DND-41 (cell line): ENCODE measurements at regions not wholly inside any gene's neighbourhood (a gene's known extent, or its start where the extent isn't known, plus 50 kb on each side); places are given as distances from the start of the nearest gene placed in this dataset.

ENCODE experiments used
- ATAC-seq: fragments of 200-7000 bp; cut with Tn5 transposase; 3 replicates; pipeline ENCODE4 v1.9.1; 2021; ENCODE audit warnings: low read depth; ENCODE audit not compliant: insufficient read depth
- DNase-seq: peaks from one replicate; pipeline ENCODE4 v3.0.0-alpha.2; 2020
- H2AFZ ChIP-seq: 2 replicates; pipeline ENCODE4 v1.6.0; 2012; ENCODE audit warnings: low read depth, low read length
- H3K27ac ChIP-seq: 2 replicates; pipeline ENCODE4 v1.5.1; 2012; ENCODE audit warnings: low read length, inconsistent platforms
- H3K27me3 ChIP-seq: fragments of 200-600 bp; sonication (generic); 2 replicates; pipeline ENCODE4 v1.6.0; 2012; ENCODE audit warnings: low read length, mild to moderate bottlenecking, inconsistent platforms; ENCODE audit not compliant: insufficient read depth, poor library complexity
- H3K36me3 ChIP-seq: 2 replicates; pipeline ENCODE4 v1.5.1; 2012; ENCODE audit warnings: low read length, inconsistent platforms; ENCODE audit not compliant: insufficient read depth
- H3K4me1 ChIP-seq: 2 replicates; pipeline ENCODE4 v1.5.1; 2012; ENCODE audit warnings: mild to moderate bottlenecking, low read length; ENCODE audit not compliant: insufficient read depth
- H3K4me2 ChIP-seq: 2 replicates; pipeline ENCODE4 v1.6.0; 2012; ENCODE audit warnings: mild to moderate bottlenecking, moderate library complexity, low read length, inconsistent platforms; ENCODE audit not compliant: insufficient read depth
- H3K4me3 ChIP-seq, 2 experiments: fragments of 200-600 bp in 1 of 2; shearing (Covaris generic) in 1 of 2; 2 replicates each; pipeline ENCODE4 v1.5.1; 2012 to 2016; ENCODE audit warnings: inconsistent platforms in 2 of 2, low read length in 2 of 2, mild to moderate bottlenecking in 2 of 2, low read depth in 1 of 2, moderate library complexity in 1 of 2
- H3K79me2 ChIP-seq: 2 replicates; pipeline ENCODE4 v1.6.0; 2012; ENCODE audit warnings: low read length, inconsistent platforms; ENCODE audit not compliant: insufficient read depth
- H3K9ac ChIP-seq: 2 replicates; pipeline ENCODE4 v1.6.0; 2012; ENCODE audit warnings: low read depth, mild to moderate bottlenecking, inconsistent platforms, low read length, moderate library complexity
- H3K9me3 ChIP-seq: 2 replicates; pipeline ENCODE4 v1.5.1; 2012; ENCODE audit warnings: low read length, moderate library complexity, mild to moderate bottlenecking, inconsistent platforms; ENCODE audit not compliant: insufficient read depth, severe bottlenecking
- H4K20me1 ChIP-seq: 2 replicates; pipeline ENCODE4 v1.6.0; 2012; ENCODE audit warnings: low read length; ENCODE audit not compliant: insufficient read depth
- EZH2 ChIP-seq: IDR thresholded peaks from 3 replicates; pipeline ENCODE4 v1.6.1; 2012; ENCODE audit warnings: borderline replicate concordance, low read depth, mild to moderate bottlenecking, moderate library complexity, low read length, inconsistent platforms; ENCODE audit not compliant: severe bottlenecking
- TF ChIP-seq, protein P1 (sequence below): IDR thresholded peaks from 2 replicates; pipeline ENCODE4 v1.5.1; 2012; ENCODE audit warnings: borderline replicate concordance, low read length, moderate library complexity, mild to moderate bottlenecking; ENCODE audit not compliant: poor library complexity, severe bottlenecking; ENCODE audit errors: extremely low read depth

- TF ChIP-seq EZH2 = no peak
- TF ChIP-seq, protein P1, sequence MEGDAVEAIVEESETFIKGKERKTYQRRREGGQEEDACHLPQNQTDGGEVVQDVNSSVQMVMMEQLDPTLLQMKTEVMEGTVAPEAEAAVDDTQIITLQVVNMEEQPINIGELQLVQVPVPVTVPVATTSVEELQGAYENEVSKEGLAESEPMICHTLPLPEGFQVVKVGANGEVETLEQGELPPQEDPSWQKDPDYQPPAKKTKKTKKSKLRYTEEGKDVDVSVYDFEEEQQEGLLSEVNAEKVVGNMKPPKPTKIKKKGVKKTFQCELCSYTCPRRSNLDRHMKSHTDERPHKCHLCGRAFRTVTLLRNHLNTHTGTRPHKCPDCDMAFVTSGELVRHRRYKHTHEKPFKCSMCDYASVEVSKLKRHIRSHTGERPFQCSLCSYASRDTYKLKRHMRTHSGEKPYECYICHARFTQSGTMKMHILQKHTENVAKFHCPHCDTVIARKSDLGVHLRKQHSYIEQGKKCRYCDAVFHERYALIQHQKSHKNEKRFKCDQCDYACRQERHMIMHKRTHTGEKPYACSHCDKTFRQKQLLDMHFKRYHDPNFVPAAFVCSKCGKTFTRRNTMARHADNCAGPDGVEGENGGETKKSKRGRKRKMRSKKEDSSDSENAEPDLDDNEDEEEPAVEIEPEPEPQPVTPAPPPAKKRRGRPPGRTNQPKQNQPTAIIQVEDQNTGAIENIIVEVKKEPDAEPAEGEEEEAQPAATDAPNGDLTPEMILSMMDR = no peak
- no peak overlapping the region for H3K27ac ChIP-seq
- H3K4me1 ChIP-seq = peaks cover 2% of the 10 kb centered on the region
- H3K9me3 ChIP-seq = no peaks in the 10 kb centered on the region
- H3K4me3 ChIP-seq = no peak overlapping the region
- H4K20me1 ChIP-seq = no peaks in the 10 kb centered on the region
- H3K36me3 ChIP-seq = no peaks in the 10 kb centered on the region
- H3K4me2 ChIP-seq = no peak overlapping the region
- no peak overlapping the region for H3K9ac ChIP-seq
- DNase-seq = no peak
- no peaks in the 10 kb centered on the region for H3K27me3 ChIP-seq
- H3K79me2 ChIP-seq = no peaks in the 10 kb centered on the region
- H2AFZ ChIP-seq = no peak overlapping the region
- no peak for ATAC-seq
These were observed 228.9 kb downstream of the TOMM20 start for GRCh38 chr1:234899730-234900072.

GRCh38 chr1:234899041-234899729, 229.5 kb downstream of the TOMM20 start:
- H3K9ac ChIP-seq = no peak overlapping the region
- DNase-seq (no peak), ATAC-seq (no peak)
- no peaks in the 10 kb centered on the region for H3K79me2 ChIP-seq
- no peak overlapping the region for H3K4me2 ChIP-seq
- no peaks in the 10 kb centered on the region for H3K27me3 ChIP-seq
- no peak overlapping the region for H3K4me3 ChIP-seq
- H2AFZ ChIP-seq = no peak overlapping the region
- TF ChIP-seq, protein P1 = no peak
- TF ChIP-seq EZH2 = no peak
- H3K27ac ChIP-seq = no peak overlapping the region
- H3K36me3 ChIP-seq = no peaks in the 10 kb centered on the region
- H3K4me1 ChIP-seq = peaks cover 8% of the 10 kb centered on the region
- no peaks in the 10 kb centered on the region for H4K20me1 ChIP-seq
- no peaks in the 10 kb centered on the region for H3K9me3 ChIP-seq

DNA sequence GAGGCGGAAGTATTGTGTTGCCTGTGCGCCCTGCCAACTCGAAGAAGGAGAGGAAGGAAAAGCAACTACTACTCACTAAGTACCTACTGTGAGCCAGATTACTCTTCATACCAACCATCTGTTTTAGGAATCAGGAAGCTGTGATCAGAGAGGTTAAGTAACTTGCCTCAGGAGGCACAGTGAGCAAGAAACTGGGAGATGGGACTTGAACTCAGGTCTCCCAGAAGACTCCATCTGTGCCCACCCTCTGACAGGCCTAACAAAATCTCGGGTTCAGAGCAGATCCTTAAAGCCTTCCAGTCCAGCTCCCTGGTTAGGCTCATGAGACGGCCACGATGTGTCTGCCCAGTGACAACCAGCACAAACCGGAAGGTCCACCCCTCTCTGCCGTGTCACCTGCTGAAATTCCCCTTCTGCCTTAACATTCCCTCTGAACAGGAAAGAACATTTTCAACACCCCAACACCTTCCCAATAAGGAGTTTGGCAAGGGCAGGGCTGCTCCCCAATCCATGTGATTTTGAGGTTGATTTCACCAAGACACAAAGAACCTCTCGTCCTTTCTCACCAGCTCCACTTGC, 230.1 kb downstream of the TOMM20 start:
- Histone ChIP-seq H3K9me3 (no peaks in the 10 kb centered on the region), H3K4me3 (no peak overlapping the region), H3K4me1 (peaks cover 14% of the 10 kb centered on the region), H3K4me2 (no peak overlapping the region), H3K27ac (no peak overlapping the region), H3K9ac (no peak overlapping the region), H4K20me1 (no peaks in the 10 kb centered on the region), H3K36me3 (no peaks in the 10 kb centered on the region), H2AFZ (no peak overlapping the region), H3K27me3 (no peaks in the 10 kb centered on the region), H3K79me2 (no peaks in the 10 kb centered on the region)
- no peak for DNase-seq
- TF ChIP-seq EZH2 = no peak
- TF ChIP-seq, protein P1 = no peak
- no peak for ATAC-seq
